GM23248 (cell line): ENCODE measurements at regions not wholly inside any gene's neighbourhood (a gene's known extent, or its start where the extent isn't known, plus 50 kb on each side); places are given as distances from the start of the nearest gene placed in this dataset.

Experiments
- EZH2 ChIP-seq: fragments of 200-600 bp; sonication (generic); IDR thresholded peaks from 2 replicates; pipeline ENCODE4 v1.6.1; 2018; ENCODE audit warnings: antibody characterized with exemption, mild to moderate bottlenecking; ENCODE audit not compliant: insufficient read depth, poor library complexity, severe bottlenecking
- EZH2phosphoT487 ChIP-seq: fragments of 200-600 bp; sonication (generic); IDR thresholded peaks from 2 replicates; pipeline ENCODE4 v1.6.1; 2018; ENCODE audit warnings: antibody characterized with exemption, moderate library complexity, mild to moderate bottlenecking, low read depth; ENCODE audit not compliant: insufficient read depth

- TF ChIP-seq EZH2 (no peak), EZH2phosphoT487 (no peak)
Measured at GRCh38 chr16:62940569-62940968, 904.3 kb upstream of the CDH8 start.
